CD14-positive monocyte (primary cell): ENCODE measurements at regions not wholly inside any gene's neighbourhood (a gene's known extent, or its start where the extent isn't known, plus 50 kb on each side); places are given as distances from the start of the nearest gene placed in this dataset.

ENCODE experiments used
- DNase-seq, 3 donors: peaks; one replicate each; pipeline ENCODE4 v3.0.0-alpha.2; 2011 to 2022
- H2AFZ ChIP-seq: 2 replicates; pipeline ENCODE4 v1.6.0; 2012; ENCODE audit warnings: mild to moderate bottlenecking, low read depth, low read length, inconsistent platforms; ENCODE audit not compliant: insufficient read depth, poor library complexity, severe bottlenecking
- H3K27ac ChIP-seq, 2 donors: 1 replicate in 1 of 2; 2 replicates in 1 of 2; pipeline ENCODE4 v1.5.1; 2012 to 2013; ENCODE audit warnings: low read length in 2 of 2, control low read depth in 1 of 2, inconsistent platforms in 1 of 2, low read depth in 1 of 2, mild to moderate bottlenecking in 1 of 2
- H3K27me3 ChIP-seq, 2 donors: one replicate each; pipeline versions ENCODE4 v1.6.0 to v1.6.1; 2011 to 2013; ENCODE audit warnings: low read length in 2 of 2; ENCODE audit not compliant: control insufficient read depth in 2 of 2, insufficient read depth in 2 of 2
- H3K36me3 ChIP-seq, 2 donors: replicated peaks in 1 of 2; 1 replicate in 1 of 2; 2 replicates in 1 of 2; pipeline versions ENCODE4 v1.5.1 to v1.6.1; 2012 to 2013; ENCODE audit warnings: low read length in 2 of 2, control low read depth in 1 of 2, inconsistent platforms in 1 of 2, mild to moderate bottlenecking in 1 of 2; ENCODE audit not compliant: insufficient read depth in 2 of 2, control insufficient read depth in 1 of 2
- H3K4me1 ChIP-seq, 2 donors: 1 replicate in 1 of 2; 2 replicates in 1 of 2; pipeline versions ENCODE4 v1.5.1 to v1.6.1; 2012 to 2013; ENCODE audit warnings: low read length in 2 of 2, control low read depth in 1 of 2, inconsistent platforms in 1 of 2, mild to moderate bottlenecking in 1 of 2, moderate library complexity in 1 of 2; ENCODE audit not compliant: insufficient read depth in 2 of 2, control insufficient read depth in 1 of 2
- H3K4me2 ChIP-seq: replicated peaks from 2 replicates; pipeline ENCODE3; 2012; ENCODE audit warnings: low read length, moderate library complexity, mild to moderate bottlenecking; ENCODE audit not compliant: poor library complexity, severe bottlenecking; ENCODE audit errors: extremely low read depth
- H3K4me3 ChIP-seq, 3 experiments: fragments of 200-600 bp in 1 of 3; sonication (generic) in 1 of 3; replicated peaks in 1 of 3; 1 replicate in 2 of 3; 2 replicates in 1 of 3; pipeline ENCODE4 v1.5.1; 2011 to 2013; ENCODE audit warnings: low read length in 3 of 3, mild to moderate bottlenecking in 3 of 3, control low read depth in 2 of 3, low read depth in 2 of 3, inconsistent platforms in 1 of 3, moderate library complexity in 1 of 3
- H3K79me2 ChIP-seq: 2 replicates; pipeline ENCODE4 v1.6.0; 2012; ENCODE audit warnings: mild to moderate bottlenecking, control low read depth, inconsistent platforms, low read length, moderate library complexity; ENCODE audit not compliant: insufficient read depth
- H3K9ac ChIP-seq: 2 replicates; pipeline ENCODE4 v1.6.0; 2017; ENCODE audit warnings: low read length, mild to moderate bottlenecking; ENCODE audit not compliant: insufficient read depth, poor library complexity, severe bottlenecking
- H3K9me3 ChIP-seq, 2 donors: replicated peaks in 1 of 2; 1 replicate in 1 of 2; 2 replicates in 1 of 2; pipeline versions ENCODE4 v1.5.1 to v1.6.1; 2012 to 2013; ENCODE audit warnings: low read length in 2 of 2, control low read depth in 1 of 2; ENCODE audit not compliant: control insufficient read depth in 1 of 2, insufficient read depth in 1 of 2
- H4K20me1 ChIP-seq: 2 replicates; pipeline ENCODE4 v1.6.0; 2012; ENCODE audit warnings: mild to moderate bottlenecking, low read length, control low read depth, moderate library complexity; ENCODE audit not compliant: insufficient read depth
- H3K27ac Mint-ChIP-seq, 7 donors: one replicate each; pipeline ENCODE4 v1.8.0; 2020; ENCODE audit warnings: mild to moderate bottlenecking in 7 of 7, mixed read lengths in 7 of 7, moderate library complexity in 6 of 7, inconsistent platforms in 2 of 7
- H3K27me3 Mint-ChIP-seq, 3 donors: one replicate each; pipeline ENCODE4 v1.8.0; 2021 to 2022; ENCODE audit warnings: low read depth in 3 of 3, mild to moderate bottlenecking in 3 of 3, mixed read lengths in 3 of 3, moderate library complexity in 3 of 3, inconsistent platforms in 1 of 3
- H3K36me3 Mint-ChIP-seq, 2 donors: one replicate each; pipeline ENCODE4 v1.8.0; 2020; ENCODE audit warnings: mixed read lengths in 2 of 2, inconsistent platforms in 1 of 2, mild to moderate bottlenecking in 1 of 2
- H3K4me1 Mint-ChIP-seq: one replicate; pipeline ENCODE4 v1.8.0; 2020; ENCODE audit warnings: mild to moderate bottlenecking, mixed read lengths
- H3K4me3 Mint-ChIP-seq, 2 donors: one replicate each; pipeline ENCODE4 v1.8.0; 2020; ENCODE audit warnings: mild to moderate bottlenecking in 2 of 2, mixed read lengths in 2 of 2, moderate library complexity in 1 of 2
- H3K9me3 Mint-ChIP-seq, 7 donors: one replicate each; pipeline ENCODE4 v1.8.0; 2020 to 2022; ENCODE audit warnings: mixed read lengths in 7 of 7, mild to moderate bottlenecking in 6 of 7, moderate library complexity in 6 of 7, inconsistent platforms in 2 of 7
- whole genome bisulfite sequencing: methylation state at CpG from one replicate; pipeline ENCODE4 v1.1.5; 2013; ENCODE audit warnings: missing lambda C conversion rate; ENCODE audit not compliant: insufficient coverage; 5-methylcytosine and 5-hydroxymethylcytosine counted together
- intact Hi-C, 2 donors: fragments of 100-400 bp; cut with micrococcal nuclease; formaldehyde crosslinking; loops; one replicate each; pipeline versions ENCODE4 v1.15.0 to v1.15.1; 2023
- TF ChIP-seq, protein P1 (sequence below): fragments of 200-600 bp; IDR thresholded peaks from one replicate; pipeline ENCODE4 v1.8.0; 2022; ENCODE audit warnings: antibody characterized with exemption, mild to moderate bottlenecking

GRCh38 chr3:80978216-80978969, 783.1 kb downstream of the GBE1 start:
- Mint-ChIP-seq H3K27me3 (no peaks in the 10 kb centered on the region), H3K4me3 (no peak overlapping the region), H3K9me3 (peaks cover 2 to 10% (median 4%) of the 10 kb centered on the region in 7 donors), H3K36me3 (no peaks in the 10 kb centered on the region), H3K27ac (no peak overlapping the region), H3K4me1 (no peaks in the 10 kb centered on the region)
- H2AFZ ChIP-seq: no peak overlapping the region
- intact Hi-C loops: no loop called here
- H3K9ac ChIP-seq: no peak overlapping the region
- no peaks in the 10 kb centered on the region for H3K36me3 ChIP-seq
- H3K4me1 ChIP-seq: no peaks in the 10 kb centered on the region
- WGBS: 80% methylated on average over 1 of the region's 4 CpGs
- no peak for DNase-seq
- H3K9me3 ChIP-seq: peaks cover 10 to 13% of the 10 kb centered on the region in 2 donors
- no peaks in the 10 kb centered on the region for H3K79me2 ChIP-seq
- no peak overlapping the region for H3K4me3 ChIP-seq
- no peak overlapping the region for H3K27ac ChIP-seq
- no peaks in the 10 kb centered on the region for H4K20me1 ChIP-seq
- H3K27me3 ChIP-seq: no peaks in the 10 kb centered on the region
- TF ChIP-seq, protein P1, sequence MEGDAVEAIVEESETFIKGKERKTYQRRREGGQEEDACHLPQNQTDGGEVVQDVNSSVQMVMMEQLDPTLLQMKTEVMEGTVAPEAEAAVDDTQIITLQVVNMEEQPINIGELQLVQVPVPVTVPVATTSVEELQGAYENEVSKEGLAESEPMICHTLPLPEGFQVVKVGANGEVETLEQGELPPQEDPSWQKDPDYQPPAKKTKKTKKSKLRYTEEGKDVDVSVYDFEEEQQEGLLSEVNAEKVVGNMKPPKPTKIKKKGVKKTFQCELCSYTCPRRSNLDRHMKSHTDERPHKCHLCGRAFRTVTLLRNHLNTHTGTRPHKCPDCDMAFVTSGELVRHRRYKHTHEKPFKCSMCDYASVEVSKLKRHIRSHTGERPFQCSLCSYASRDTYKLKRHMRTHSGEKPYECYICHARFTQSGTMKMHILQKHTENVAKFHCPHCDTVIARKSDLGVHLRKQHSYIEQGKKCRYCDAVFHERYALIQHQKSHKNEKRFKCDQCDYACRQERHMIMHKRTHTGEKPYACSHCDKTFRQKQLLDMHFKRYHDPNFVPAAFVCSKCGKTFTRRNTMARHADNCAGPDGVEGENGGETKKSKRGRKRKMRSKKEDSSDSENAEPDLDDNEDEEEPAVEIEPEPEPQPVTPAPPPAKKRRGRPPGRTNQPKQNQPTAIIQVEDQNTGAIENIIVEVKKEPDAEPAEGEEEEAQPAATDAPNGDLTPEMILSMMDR: no peak
- no peak overlapping the region for H3K4me2 ChIP-seq

DNA sequence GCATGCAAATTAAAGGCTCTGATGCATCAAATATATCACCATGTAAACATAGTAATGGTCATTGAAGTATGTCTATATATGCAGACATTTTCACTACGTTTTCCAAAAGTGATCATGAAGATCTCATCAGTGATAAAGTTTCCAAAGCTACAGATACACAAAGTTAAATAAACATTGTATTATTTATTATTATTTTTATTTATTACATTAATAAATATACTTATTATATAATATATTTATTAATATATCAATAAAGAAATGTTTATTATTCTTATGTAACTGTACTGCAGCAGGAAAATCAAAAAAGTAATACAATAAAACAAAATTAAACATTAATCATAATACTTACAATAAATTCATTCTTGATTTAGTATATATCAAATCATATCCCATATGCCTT, 791.2 kb downstream of the GBE1 start:
- Histone ChIP-seq H3K27me3 (no peaks in the 10 kb centered on the region), H3K9me3 (peaks cover 6 to 10% of the 10 kb centered on the region in 2 donors), H3K9ac (no peak overlapping the region), H3K4me3 (no peak overlapping the region), H2AFZ (no peak overlapping the region), H3K4me1 (no peaks in the 10 kb centered on the region), H3K79me2 (no peaks in the 10 kb centered on the region), H4K20me1 (no peaks in the 10 kb centered on the region), H3K27ac (no peak overlapping the region), H3K4me2 (no peak overlapping the region), H3K36me3 (no peaks in the 10 kb centered on the region)
- no peaks in the 10 kb centered on the region for H3K27me3 Mint-ChIP-seq
- intact Hi-C loops: no loop called here
- no peak overlapping the region for H3K4me3 Mint-ChIP-seq
- no peaks in the 10 kb centered on the region for H3K36me3 Mint-ChIP-seq
- H3K4me1 Mint-ChIP-seq: no peaks in the 10 kb centered on the region
- peaks cover 0 to 5% (median 2%) of the 10 kb centered on the region in 7 donors for H3K9me3 Mint-ChIP-seq
- H3K27ac Mint-ChIP-seq: no peak overlapping the region
- WGBS: no CpG with 5 or more reads among the region's 1 CpG
- no peak for DNase-seq
- TF ChIP-seq, protein P1: no peak
